B cell (primary cell): ENCODE measurements at regions not wholly inside any gene's neighbourhood (a gene's known extent, or its start where the extent isn't known, plus 50 kb on each side); places are given as distances from the start of the nearest gene placed in this dataset.

Experiments used
- ATAC-seq: fragments of 200-7000 bp; cut with Tn5 transposase; one replicate; pipeline ENCODE4 v1.10.0; 2021; ENCODE audit warnings: low read depth, mild to moderate bottlenecking, moderate number of reproducible peaks, moderate library complexity
- CTCF ChIA-PET: fragments of 350-600 bp; sonication (Branson Sonifier 250); formaldehyde crosslinking; loops from one replicate; lab custom pipeline; 2021; ENCODE audit warnings: antibody characterized with exemption, inconsistent platforms; lab: Charles Lee
- POLR2A ChIA-PET: fragments of 350-600 bp; sonication (Branson Sonifier 250); formaldehyde crosslinking; loops from one replicate; lab custom pipeline; 2021; ENCODE audit warnings: antibody characterized with exemption; lab: Charles Lee
- DNase-seq: peaks from one replicate; pipeline ENCODE4 v3.0.0; 2013
- H2AFZ ChIP-seq: 2 replicates; pipeline ENCODE4 v1.6.1; 2012; ENCODE audit warnings: mild to moderate bottlenecking, low read depth, low read length; ENCODE audit not compliant: insufficient read depth, poor library complexity, severe bottlenecking
- H3K27ac ChIP-seq, 2 donors: 1 replicate in 1 of 2; 2 replicates in 1 of 2; pipeline ENCODE4 v1.5.1; 2012 to 2013; ENCODE audit warnings: low read length in 2 of 2, mild to moderate bottlenecking in 2 of 2, moderate library complexity in 1 of 2
- H3K27me3 ChIP-seq, 4 experiments: fragments of 200-600 bp in 1 of 4; sonication (generic) in 1 of 4; replicated peaks in 1 of 4; 1 replicate in 2 of 4; 2 replicates in 2 of 4; pipeline versions ENCODE4 v1.6.1 to v1.7.0; 2013 to 2016; ENCODE audit warnings: low read length in 3 of 4, mild to moderate bottlenecking in 2 of 4, mixed read lengths in 1 of 4, moderate library complexity in 1 of 4; ENCODE audit not compliant: insufficient read depth in 4 of 4, control insufficient read depth in 3 of 4; ENCODE audit errors: control extremely low read depth in 1 of 4
- H3K36me3 ChIP-seq, 2 experiments: replicated peaks in 1 of 2; 1 replicate in 1 of 2; 2 replicates in 1 of 2; pipeline versions ENCODE4 v1.6.1 to v1.7.1; 2013; ENCODE audit warnings: low read length in 1 of 2; ENCODE audit not compliant: insufficient read depth in 2 of 2, control insufficient read depth in 1 of 2; ENCODE audit errors: control extremely low read depth in 1 of 2, extremely low read depth in 1 of 2
- H3K4me1 ChIP-seq, 2 donors: fragments of 200-600 bp in 1 of 2; sonication (generic) in 1 of 2; 1 replicate in 1 of 2; 2 replicates in 1 of 2; pipeline versions ENCODE4 v1.5.1 to v1.6.1; 2013 to 2017; ENCODE audit warnings: low read length in 2 of 2; ENCODE audit not compliant: control insufficient read depth in 2 of 2, insufficient read depth in 2 of 2
- H3K4me2 ChIP-seq: replicated peaks from 2 replicates; pipeline ENCODE3; 2012; ENCODE audit warnings: mild to moderate bottlenecking, low read depth, low read length; ENCODE audit not compliant: poor library complexity, severe bottlenecking
- H3K4me3 ChIP-seq, 5 experiments: fragments of 200-600 bp in 1 of 5; sonication (generic) in 1 of 5; 1 replicate in 3 of 5; 2 replicates in 2 of 5; pipeline versions ENCODE4 v1.5.1 to v1.7.0; 2011 to 2016; ENCODE audit warnings: low read length in 4 of 5, mild to moderate bottlenecking in 4 of 5, low read depth in 2 of 5, control low read depth in 1 of 5, moderate library complexity in 1 of 5; ENCODE audit not compliant: insufficient read depth in 1 of 5; ENCODE audit errors: control extremely low read depth in 1 of 5, extremely low read depth in 1 of 5
- H3K79me2 ChIP-seq: fragments of 200-600 bp; sonication (generic); one replicate; pipeline ENCODE4 v1.6.0; 2016; ENCODE audit warnings: low read length; ENCODE audit not compliant: control insufficient read depth, insufficient read depth
- H3K9ac ChIP-seq: fragments of 200-600 bp; sonication (generic); 2 replicates; pipeline ENCODE4 v1.6.1; 2017; ENCODE audit warnings: mild to moderate bottlenecking, low read length, moderate library complexity
- H3K9me3 ChIP-seq, 3 donors: one replicate each; pipeline versions ENCODE4 v1.6.1 to v1.7.1; 2013; ENCODE audit warnings: low read length in 2 of 3; ENCODE audit not compliant: control insufficient read depth in 2 of 3, insufficient read depth in 1 of 3; ENCODE audit errors: control extremely low read depth in 1 of 3
- H4K20me1 ChIP-seq: 2 replicates; pipeline ENCODE4 v1.6.0; 2012; ENCODE audit warnings: mild to moderate bottlenecking, low read length; ENCODE audit not compliant: insufficient read depth, control insufficient read depth, poor library complexity, severe bottlenecking
- H3K27ac Mint-ChIP-seq: one replicate; pipeline ENCODE4 v1.8.0; 2021; ENCODE audit warnings: mixed read lengths
- H3K27me3 Mint-ChIP-seq: one replicate; pipeline ENCODE4 v1.8.0; 2021; ENCODE audit warnings: mixed read lengths
- H3K4me1 Mint-ChIP-seq: one replicate; pipeline ENCODE4 v1.8.0; 2021; ENCODE audit warnings: mixed read lengths
- H3K4me3 Mint-ChIP-seq: one replicate; pipeline ENCODE4 v1.8.0; 2021; ENCODE audit warnings: mixed read lengths
- H3K9me3 Mint-ChIP-seq: one replicate; pipeline ENCODE4 v1.8.0; 2022; ENCODE audit warnings: mixed read lengths; ENCODE audit not compliant: insufficient read depth
- CTCF ChIP-seq: fragments of 200-600 bp; IDR thresholded peaks from one replicate; pipeline ENCODE4 v1.8.0; 2022; ENCODE audit warnings: antibody characterized with exemption, mild to moderate bottlenecking
- EZH2 ChIP-seq: IDR thresholded peaks from 2 replicates; pipeline ENCODE4 v1.6.1; 2012; ENCODE audit warnings: borderline replicate concordance, low read depth, mild to moderate bottlenecking, moderate library complexity, low read length; ENCODE audit not compliant: insufficient read depth, poor library complexity, severe bottlenecking
- WGBS: methylation state at CpG from one replicate; pipeline ENCODE4 v1.1.5; 2013; ENCODE audit warnings: missing lambda C conversion rate; ENCODE audit not compliant: insufficient coverage; 5-methylcytosine and 5-hydroxymethylcytosine counted together
- intact Hi-C: fragments of 100-400 bp; cut with micrococcal nuclease; formaldehyde crosslinking; loops from one replicate; pipeline ENCODE4 v1.10.0; 2022

GRCh38 chr12:27178255-27178654 is 65.8 kb upstream of the STK38L start:
- CTCF ChIA-PET = interaction anchor here (0.7 to 1.0 kb wide), 3 partner anchors 99 to 312 kb away, joined by 3 read pairs; no protein-coding TSS in a partner anchor
- no peak overlapping the region for H3K9ac ChIP-seq
- no peaks in the 10 kb centered on the region for H3K9me3 ChIP-seq
- H3K27me3 Mint-ChIP-seq = no peaks in the 10 kb centered on the region
- no CpG with 5 or more reads among the region's 1 CpG for WGBS
- H3K9me3 Mint-ChIP-seq = no peaks in the 10 kb centered on the region
- H4K20me1 ChIP-seq = no peaks in the 10 kb centered on the region
- H3K4me1 ChIP-seq = peaks cover 6 to 9% of the 10 kb centered on the region in 2 donors
- POLR2A ChIA-PET = no interaction called here
- no peak overlapping the region for H3K27ac ChIP-seq
- H3K4me3 ChIP-seq = no peak overlapping the region
- H2AFZ ChIP-seq = no peak overlapping the region
- no peak overlapping the region for H3K4me3 Mint-ChIP-seq
- H3K4me2 ChIP-seq = no peak overlapping the region
- no peaks in the 10 kb centered on the region for H3K27me3 ChIP-seq
- TF ChIP-seq EZH2 = no peak
- TF ChIP-seq CTCF = no peak
- H3K79me2 ChIP-seq = no peaks in the 10 kb centered on the region
- no peaks in the 10 kb centered on the region for H3K36me3 ChIP-seq
- no peak overlapping the region for H3K27ac Mint-ChIP-seq
- intact Hi-C loops = no loop called here
- peaks cover 17% of the 10 kb centered on the region for H3K4me1 Mint-ChIP-seq
- no peak for ATAC-seq
- DNase-seq = no peak

DNA sequence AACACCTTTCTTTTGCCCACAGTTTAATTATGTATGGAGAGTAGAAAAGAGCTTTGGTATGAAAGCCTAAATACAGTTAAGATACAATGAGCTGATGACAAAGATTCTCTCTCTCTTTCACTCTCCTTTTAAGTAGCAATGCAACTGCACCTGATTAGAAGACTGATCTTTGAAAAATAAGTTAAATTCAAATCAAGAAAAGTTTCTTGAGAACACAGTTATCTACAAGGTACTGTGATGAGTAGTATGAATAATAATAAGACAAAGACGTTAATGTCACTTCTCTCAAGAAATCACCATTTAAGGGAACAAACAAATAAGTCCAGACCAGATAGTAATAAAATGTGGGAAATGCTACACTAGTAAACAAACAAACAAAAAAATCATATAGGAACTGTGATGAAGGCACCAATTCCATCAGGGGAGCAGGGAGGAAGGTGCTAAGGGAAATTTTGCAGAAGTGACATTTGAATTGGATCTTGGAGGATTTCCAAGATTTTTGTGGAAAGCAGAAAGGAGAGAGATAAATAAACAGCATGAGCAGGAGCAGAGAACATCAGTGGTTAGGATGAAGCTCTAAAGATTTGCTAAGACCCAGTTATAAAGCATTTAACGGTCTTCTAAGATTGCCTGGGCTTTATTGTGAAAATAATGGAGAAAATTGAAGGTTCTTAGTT is 65.2 kb upstream of the STK38L start:
- ATAC-seq = no peak
- Histone ChIP-seq H4K20me1 (no peaks in the 10 kb centered on the region), H3K9ac (no peak overlapping the region), H3K36me3 (no peaks in the 10 kb centered on the region), H3K27me3 (no peaks in the 10 kb centered on the region), H3K9me3 (no peaks in the 10 kb centered on the region), H2AFZ (peak overlapping the region; percentile 6), H3K4me3 (no peak overlapping the region), H3K27ac (no peak overlapping the region), H3K79me2 (no peaks in the 10 kb centered on the region), H3K4me1 (peaks cover 6 to 9% of the 10 kb centered on the region in 2 donors), H3K4me2 (no peak overlapping the region)
- Mint-ChIP-seq H3K9me3 (no peaks in the 10 kb centered on the region), H3K4me3 (peak overlapping the region; percentile 42), H3K4me1 (peaks cover 17% of the 10 kb centered on the region), H3K27me3 (no peaks in the 10 kb centered on the region), H3K27ac (peak overlapping the region; percentile 0)
- DNase-seq = no peak
- CTCF ChIA-PET = interaction anchor here (0.7 to 1.0 kb wide), 3 partner anchors 98 to 312 kb away, joined by 3 read pairs; no protein-coding TSS in a partner anchor
- intact Hi-C loops = no loop called here
- WGBS = 67% methylated on average over 1 of the region's 2 CpGs
- POLR2A ChIA-PET = no interaction called here
- TF ChIP-seq CTCF (no peak), EZH2 (no peak)
